ENCODE measurements at regions not wholly inside any gene's neighbourhood (a gene's known extent, or its start where the extent isn't known, plus 50 kb on each side); places are given as distances from the start of the nearest gene placed in this dataset.

DNA sequence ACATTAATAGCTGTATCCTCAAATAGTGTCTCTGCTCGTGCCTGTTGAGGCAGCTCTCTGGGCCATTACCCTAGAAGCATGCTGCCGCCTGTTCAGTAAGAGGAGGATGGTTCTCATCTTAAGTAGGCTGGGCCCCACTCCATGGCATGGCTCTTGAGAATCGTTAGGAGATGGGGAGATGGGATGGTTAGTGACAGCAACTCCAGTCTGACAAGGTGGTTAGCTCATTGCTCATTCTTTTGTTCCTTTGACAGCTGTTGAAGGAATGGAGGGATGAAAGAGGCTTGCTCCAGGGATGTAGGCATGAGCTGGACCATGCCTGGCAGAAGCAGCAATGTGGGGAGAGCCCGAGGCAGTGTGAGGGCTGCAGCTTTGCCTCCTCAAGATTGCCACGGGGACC, 68.2 kb downstream of the MAP10 start:
- TF ChIP-seq YY1 (IDR thresholded peaks at IDR 0.05; ENCODE audit: insufficient read depth, insufficient read length) (no peak), ZNF274 (IDR thresholded peaks at IDR 0.05; ENCODE audit: low read depth, low read length) (no peak), SUZ12 (IDR thresholded peaks at IDR 0.05; ENCODE audit: extremely low read depth, insufficient read depth, insufficient read length) (no peak)
